ENCODE measurements at regions not wholly inside any gene's neighbourhood (a gene's known extent, or its start where the extent isn't known, plus 50 kb on each side); places are given as distances from the start of the nearest gene placed in this dataset.

GRCh38 chr1:187074445-187075048 is 245.8 kb downstream of the PLA2G4A start:
- no peak overlapping the region for H3K4me3 ChIP-seq (ENCODE audit: low read depth, low read length, poor library complexity, severe bottlenecking)
- no peak for TF ChIP-seq CTCF (conservative IDR thresholded peaks at IDR 0.05; ENCODE audit: low read length)
- no peak for TF ChIP-seq EZH2phosphoT487 (IDR thresholded peaks at IDR 0.05; ENCODE audit: borderline replicate concordance, low read depth, low read length)
- ChIA-PET POLR2A (interaction anchor here (0.6 kb wide), 1 partner anchor 302 kb away, joined by 4 read pairs; no protein-coding TSS in a partner anchor), CTCF (ENCODE audit: unreplicated experiment) (no interaction called here)
- no peak for DNase-seq (ENCODE audit: low spot score)
- H3K4me1 ChIP-seq (ENCODE audit: insufficient read depth, low read length, poor library complexity, severe bottlenecking) = peaks cover 4% of the 10 kb centered on the region
- BruUV-seq (replicated peaks) = no TSS peak
- H3K79me2 ChIP-seq (ENCODE audit: insufficient read depth, low read depth, low read length) = peaks cover 12% of the 10 kb centered on the region; the same call in 1 of the 2 replicates
- H4K20me1 ChIP-seq (ENCODE audit: insufficient read depth, low read length) = no peaks in the 10 kb centered on the region
- intact Hi-C loops (cut with micrococcal nuclease; ENCODE audit: unreplicated experiment) = no loop called here
- H3K27ac ChIP-seq (ENCODE audit: low read depth, low read length, poor library complexity, severe bottlenecking) = no peak overlapping the region
- peaks cover 7% of the 10 kb centered on the region; the same call in 1 of the 2 replicates for H3K36me3 ChIP-seq (ENCODE audit: insufficient read depth, low read length)
- H3K9me2 ChIP-seq (ENCODE audit: insufficient read depth, low read length) = no peaks in the 10 kb centered on the region
- H3K9me3 ChIP-seq (ENCODE audit: low read length) = no peaks in the 10 kb centered on the region
- H2AFZ ChIP-seq (ENCODE audit: low read length) = no peak overlapping the region
- 0 out of 2 replicates have a peak overlapping the region, but pooled peaks have one; percentile 0 for H3K4me2 ChIP-seq (ENCODE audit: low read length)

- H3K4me2 ChIP-seq (ENCODE audit: low read length) = no peak overlapping the region
- H3K4me3 ChIP-seq (ENCODE audit: low read depth, low read length, poor library complexity, severe bottlenecking) = no peak overlapping the region
- peaks cover 12% of the 10 kb centered on the region; the same call in 1 of the 2 replicates for H3K79me2 ChIP-seq (ENCODE audit: insufficient read depth, low read depth, low read length)
- H3K9me3 ChIP-seq (ENCODE audit: low read length) = no peaks in the 10 kb centered on the region
- H3K36me3 ChIP-seq (ENCODE audit: insufficient read depth, low read length) = peaks cover 7% of the 10 kb centered on the region; the same call in 1 of the 2 replicates
- no peak overlapping the region for H3K27ac ChIP-seq (ENCODE audit: low read depth, low read length, poor library complexity, severe bottlenecking)
- intact Hi-C loops (cut with micrococcal nuclease; ENCODE audit: unreplicated experiment) = no loop called here
- no peaks in the 10 kb centered on the region for H4K20me1 ChIP-seq (ENCODE audit: insufficient read depth, low read length)
- BruUV-seq (replicated peaks) = no TSS peak
- H3K4me1 ChIP-seq (ENCODE audit: insufficient read depth, low read length, poor library complexity, severe bottlenecking) = peaks cover 4% of the 10 kb centered on the region
- CTCF ChIA-PET (ENCODE audit: unreplicated experiment) = no interaction called here
- H3K9me2 ChIP-seq (ENCODE audit: insufficient read depth, low read length) = no peaks in the 10 kb centered on the region
- POLR2A ChIA-PET = no interaction called here
- no peak for DNase-seq (ENCODE audit: low spot score)
- TF ChIP-seq CTCF (conservative IDR thresholded peaks at IDR 0.05; ENCODE audit: low read length) = no peak
- TF ChIP-seq EZH2phosphoT487 (IDR thresholded peaks at IDR 0.05; ENCODE audit: borderline replicate concordance, low read depth, low read length) = no peak
- no peak overlapping the region for H2AFZ ChIP-seq (ENCODE audit: low read length)
Observed at GRCh38 chr1:187076922-187077321, 248.2 kb downstream of the PLA2G4A start.

- H4K20me1 ChIP-seq (ENCODE audit: insufficient read depth, low read length) = no peaks in the 10 kb centered on the region
- H3K27ac ChIP-seq (ENCODE audit: low read depth, low read length, poor library complexity, severe bottlenecking) = no peak overlapping the region
- no peak for DNase-seq (ENCODE audit: low spot score)
- TF ChIP-seq EZH2phosphoT487 (IDR thresholded peaks at IDR 0.05; ENCODE audit: borderline replicate concordance, low read depth, low read length) = no peak
- no TSS peak for BruUV-seq (replicated peaks)
- no peak overlapping the region for H3K4me2 ChIP-seq (ENCODE audit: low read length)
- no peaks in the 10 kb centered on the region for H3K9me2 ChIP-seq (ENCODE audit: insufficient read depth, low read length)
- ChIA-PET POLR2A (interaction anchor here (0.6 kb wide), 1 partner anchor 1443 kb away, joined by 3 read pairs; no protein-coding TSS in a partner anchor), CTCF (ENCODE audit: unreplicated experiment) (no interaction called here)
- no peak overlapping the region for H2AFZ ChIP-seq (ENCODE audit: low read length)
- no peak overlapping the region for H3K4me3 ChIP-seq (ENCODE audit: low read depth, low read length, poor library complexity, severe bottlenecking)
- H3K36me3 ChIP-seq (ENCODE audit: insufficient read depth, low read length) = peaks cover 7% of the 10 kb centered on the region; the same call in 1 of the 2 replicates
- H3K4me1 ChIP-seq (ENCODE audit: insufficient read depth, low read length, poor library complexity, severe bottlenecking) = peaks cover 4% of the 10 kb centered on the region
- H3K9me3 ChIP-seq (ENCODE audit: low read length) = no peaks in the 10 kb centered on the region
- H3K79me2 ChIP-seq (ENCODE audit: insufficient read depth, low read depth, low read length) = peaks cover 12% of the 10 kb centered on the region; the same call in 1 of the 2 replicates
- intact Hi-C loops (cut with micrococcal nuclease; ENCODE audit: unreplicated experiment) = no loop called here
Observed at GRCh38 chr1:187078321-187078720, 249.6 kb downstream of the PLA2G4A start.

Measured in OCI-LY7 (cell line).